ENCODE measurements at regions not wholly inside any gene's neighbourhood (a gene's known extent, or its start where the extent isn't known, plus 50 kb on each side); places are given as distances from the start of the nearest gene placed in this dataset.
"Not testable (repeated sequence)": the region's sequence is repeated elsewhere in the genome, so short reads cannot be mapped to it uniquely, and the experiment has no call there.

DNA sequence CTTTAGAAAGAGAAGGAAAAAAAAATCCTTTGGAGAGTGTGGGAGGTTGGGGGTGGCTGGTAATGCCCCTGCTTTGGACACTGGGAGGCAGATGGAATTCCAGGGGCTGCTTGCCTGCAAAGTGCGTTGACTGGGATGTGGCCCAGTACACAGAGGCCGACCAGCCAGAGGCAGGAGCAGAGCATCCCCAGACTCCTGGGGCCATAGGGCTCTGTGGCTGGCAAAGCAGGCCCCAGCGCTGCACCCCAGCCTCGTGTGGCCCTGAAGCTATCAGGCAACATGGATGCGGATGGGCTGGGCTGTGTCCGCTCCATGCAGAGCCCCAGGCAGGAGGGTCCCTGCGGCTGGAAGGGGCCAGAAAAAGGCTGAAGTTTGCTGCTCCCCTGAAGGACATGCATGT is 361.6 kb upstream of the FZD8 start:
- intact Hi-C loops (cut with micrococcal nuclease), result no loop called here

DNA sequence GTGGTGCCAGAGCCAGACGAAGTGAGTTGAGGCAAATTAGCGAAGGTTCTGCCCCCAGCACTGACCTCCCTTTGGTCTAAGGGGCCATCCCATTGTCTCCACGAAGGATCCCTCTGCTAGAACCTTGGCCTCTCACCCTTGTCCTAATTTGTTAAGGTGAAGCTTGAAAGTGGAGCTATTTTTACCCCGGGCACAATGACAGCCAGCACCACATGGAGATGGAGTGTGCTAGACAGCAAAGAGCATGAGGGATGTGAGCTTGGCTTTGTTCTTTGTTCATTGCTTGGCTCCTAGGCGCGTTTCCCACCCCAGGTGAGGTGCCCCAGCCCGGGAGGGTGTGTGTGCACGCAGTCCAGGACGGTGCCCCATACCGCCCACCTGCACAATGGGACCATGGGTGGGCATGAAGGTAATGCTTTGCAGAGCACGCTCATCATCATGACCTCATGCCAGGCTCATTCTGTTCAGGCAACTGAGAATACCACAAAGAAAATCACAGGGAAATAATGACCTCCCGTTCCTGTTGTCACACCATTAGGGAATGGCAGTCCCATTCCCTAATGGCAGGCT is 361.0 kb upstream of the FZD8 start:
- intact Hi-C loops (cut with micrococcal nuclease), result no loop called here

DNA sequence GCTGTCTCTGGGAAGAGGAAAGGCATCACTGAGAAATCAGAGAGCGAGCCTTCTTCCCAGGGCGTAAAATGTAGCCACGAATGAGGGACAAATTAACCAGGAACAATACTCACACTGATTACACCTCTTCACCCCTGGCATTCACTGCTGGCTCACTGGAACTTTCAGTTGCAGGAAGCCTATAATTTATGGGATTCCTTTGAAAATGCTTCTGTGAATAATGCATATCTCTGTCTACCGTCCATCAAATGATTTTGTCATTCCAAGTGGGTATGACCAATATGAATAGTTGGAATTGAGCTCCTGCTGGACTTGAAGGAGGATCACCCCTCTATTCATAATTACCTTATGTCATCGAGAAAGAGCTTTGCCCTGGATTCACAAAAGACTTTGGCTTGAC is 360.3 kb upstream of the FZD8 start:
- intact Hi-C loops (cut with micrococcal nuclease), result no loop called here

DNA sequence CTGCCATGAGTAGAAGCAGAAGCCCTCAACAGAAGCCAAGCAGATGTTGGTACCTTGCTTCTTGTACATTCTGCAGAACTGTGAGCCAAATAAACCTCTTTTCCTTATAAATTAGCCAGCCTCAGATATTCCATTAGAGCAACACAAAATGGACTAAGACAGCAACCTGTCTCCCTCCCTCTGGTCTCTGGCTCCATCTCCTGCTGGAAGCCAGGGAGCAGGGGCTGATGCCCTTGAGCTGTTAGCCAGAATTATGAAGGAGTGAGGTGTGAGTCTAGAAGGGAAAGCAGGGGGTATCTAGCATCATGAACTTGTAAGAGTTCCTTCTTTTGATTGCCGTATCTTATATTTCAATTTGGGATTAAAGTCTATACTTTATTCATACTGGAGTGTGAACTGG is 358.7 kb upstream of the FZD8 start:
- intact Hi-C loops (cut with micrococcal nuclease), result not testable (repeated sequence)

DNA sequence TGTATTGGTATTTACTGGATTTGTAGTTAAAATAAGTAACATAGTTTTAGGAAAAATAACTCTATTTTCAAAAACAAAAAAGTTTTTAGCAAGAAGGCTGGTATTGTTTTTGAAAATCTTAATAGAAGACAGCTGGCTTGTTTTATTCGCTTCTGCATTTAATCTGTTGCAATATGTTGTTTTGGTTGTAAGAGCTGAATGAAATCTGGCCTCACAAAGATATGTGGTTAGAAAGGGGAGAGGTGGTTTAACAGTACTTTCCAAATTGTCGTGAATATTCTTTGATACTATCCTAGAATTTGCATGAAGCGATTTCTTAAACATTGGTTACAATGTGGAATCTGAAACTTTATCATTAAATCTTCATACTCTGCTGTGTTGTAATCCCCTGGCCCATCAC is 355.9 kb upstream of the FZD8 start:
- intact Hi-C loops (cut with micrococcal nuclease), result no loop called here

DNA sequence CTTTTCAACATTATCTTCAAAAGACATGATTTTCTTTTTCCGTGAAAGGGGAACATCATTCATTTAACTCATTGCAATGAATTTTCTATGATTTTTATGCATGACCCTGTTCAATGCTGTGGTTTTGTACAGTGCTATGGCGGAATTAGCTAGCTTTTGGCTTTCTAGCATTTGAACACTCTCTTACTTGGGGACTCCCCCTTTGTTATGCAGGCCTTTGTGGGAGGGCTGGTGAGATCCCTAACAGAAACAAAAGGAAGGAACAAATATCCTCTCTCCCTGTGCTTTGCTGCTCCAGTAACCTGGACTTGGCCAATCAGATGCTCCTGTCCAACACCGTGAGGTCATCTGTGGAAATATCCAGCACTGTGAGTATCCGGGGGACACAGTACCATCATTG is 353.4 kb upstream of the FZD8 start:
- intact Hi-C loops (cut with micrococcal nuclease), result no loop called here

DNA sequence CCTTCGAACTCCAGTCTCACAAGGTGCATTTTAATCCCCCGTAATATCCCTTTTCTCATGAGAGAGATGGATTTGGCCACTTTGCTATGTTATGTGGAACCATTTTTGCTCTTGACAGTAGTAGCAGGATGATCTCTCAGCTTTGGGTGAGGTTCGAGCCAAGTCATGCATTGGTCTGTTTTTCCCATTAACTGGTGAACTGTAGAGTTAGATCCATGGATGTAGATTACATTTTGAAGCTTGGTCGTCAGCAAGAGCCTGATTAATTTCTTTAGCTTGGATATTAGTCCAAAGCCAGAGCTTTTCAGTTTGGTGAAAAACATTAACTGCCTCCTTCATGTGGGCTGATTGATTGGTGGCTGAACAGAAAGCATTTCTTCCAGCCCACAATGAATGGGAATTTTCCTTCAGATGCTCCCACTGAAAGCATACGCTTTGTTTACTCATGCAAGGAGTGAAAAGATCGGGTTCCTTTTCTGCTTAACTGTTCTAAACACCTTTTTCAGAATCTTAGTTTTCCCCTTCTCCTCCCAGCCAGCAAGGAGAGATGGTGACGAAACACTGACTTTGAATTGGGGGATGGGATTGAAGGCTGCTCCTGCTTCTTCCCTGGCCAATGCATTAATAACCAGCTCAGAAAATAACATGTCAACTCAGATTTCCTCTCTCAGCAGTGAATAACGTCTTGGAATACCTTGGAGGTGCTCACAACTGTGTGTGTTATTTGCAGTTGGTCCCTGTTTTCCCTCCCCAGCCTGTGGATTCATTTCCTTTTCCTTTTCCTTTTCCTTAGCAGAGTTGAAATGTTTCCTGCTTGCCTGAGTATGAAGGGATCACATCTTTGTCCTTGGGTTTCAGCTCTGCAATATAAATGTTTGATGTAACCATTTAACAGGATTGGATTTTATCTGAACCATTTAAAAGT is 351.8 kb upstream of the FZD8 start:
- intact Hi-C loops (cut with micrococcal nuclease), result no loop called here

DNA sequence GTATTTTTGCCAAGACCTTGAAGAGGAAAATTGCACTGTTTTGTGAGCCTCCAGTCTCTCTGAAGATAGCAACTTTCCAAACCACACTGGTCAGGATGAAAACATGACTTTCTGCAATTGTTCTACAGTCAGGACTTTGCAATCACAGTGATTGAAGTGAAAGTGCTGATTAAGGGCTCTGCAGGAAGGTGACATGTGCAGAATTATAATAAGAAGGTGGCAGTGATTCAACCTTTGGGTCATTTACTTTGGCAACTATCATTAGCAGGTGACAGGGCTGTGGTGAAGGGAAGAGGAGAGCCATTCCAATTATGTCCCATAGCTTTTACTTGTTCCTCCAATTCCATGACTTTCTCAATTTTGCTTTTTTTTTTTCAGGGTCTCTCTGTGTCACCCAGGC is 350.0 kb upstream of the FZD8 start:
- intact Hi-C loops (cut with micrococcal nuclease), result no loop called here

DNA sequence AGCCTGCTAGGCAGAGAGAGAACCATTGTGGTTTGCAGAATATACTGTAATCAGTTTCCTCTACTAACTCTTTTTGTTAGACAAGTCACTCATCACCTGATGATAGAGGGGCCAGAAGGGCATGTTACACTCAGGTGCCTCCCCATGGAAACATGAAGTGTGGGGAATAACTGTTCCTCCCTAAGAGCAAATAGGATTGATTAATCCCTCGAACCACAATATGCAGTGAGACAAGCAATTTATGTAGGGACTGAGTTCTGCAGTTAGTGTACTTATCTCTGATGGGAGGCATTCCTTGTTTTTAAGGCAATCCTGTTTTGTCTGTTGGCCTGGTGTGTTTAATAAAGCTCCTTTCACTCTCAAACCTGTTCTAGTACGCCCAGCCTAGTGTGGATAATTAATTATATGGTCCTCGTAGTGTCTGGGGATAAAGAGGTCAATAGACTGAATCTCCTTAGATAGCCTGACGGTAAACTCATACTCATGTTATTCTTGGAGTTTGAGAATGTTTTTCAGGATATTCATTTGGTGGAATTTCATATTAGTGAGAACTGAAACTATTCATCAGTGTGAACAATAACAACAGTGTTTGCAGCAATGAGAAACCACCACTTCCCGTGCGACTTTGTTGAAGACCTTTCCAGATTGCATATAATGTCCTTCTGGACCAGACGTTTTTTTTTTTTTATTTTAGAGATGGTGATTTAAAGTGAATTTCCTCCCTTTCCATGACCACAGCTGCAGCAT is 344.8 kb upstream of the FZD8 start:
- intact Hi-C loops (cut with micrococcal nuclease), result no loop called here

DNA sequence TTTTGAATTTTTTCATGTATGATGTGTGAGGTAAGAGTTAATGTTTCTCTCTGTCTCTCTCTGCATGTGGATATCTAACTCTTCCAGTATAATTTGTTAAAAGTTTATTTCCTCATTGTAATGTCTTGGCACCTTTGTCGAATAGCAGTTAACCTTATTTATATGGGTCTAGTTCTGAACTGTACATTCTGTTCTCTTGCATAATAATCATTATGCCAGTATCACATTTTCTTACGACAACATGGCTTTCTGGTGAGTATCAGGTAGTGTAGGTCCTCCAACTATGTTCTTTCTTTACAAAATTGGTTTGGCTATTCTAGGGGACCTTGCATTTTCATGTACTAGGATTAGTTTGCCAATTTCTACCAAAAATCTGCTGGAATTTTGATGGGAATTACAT is 337.0 kb upstream of the FZD8 start:
- intact Hi-C loops (cut with micrococcal nuclease), result no loop called here

DNA sequence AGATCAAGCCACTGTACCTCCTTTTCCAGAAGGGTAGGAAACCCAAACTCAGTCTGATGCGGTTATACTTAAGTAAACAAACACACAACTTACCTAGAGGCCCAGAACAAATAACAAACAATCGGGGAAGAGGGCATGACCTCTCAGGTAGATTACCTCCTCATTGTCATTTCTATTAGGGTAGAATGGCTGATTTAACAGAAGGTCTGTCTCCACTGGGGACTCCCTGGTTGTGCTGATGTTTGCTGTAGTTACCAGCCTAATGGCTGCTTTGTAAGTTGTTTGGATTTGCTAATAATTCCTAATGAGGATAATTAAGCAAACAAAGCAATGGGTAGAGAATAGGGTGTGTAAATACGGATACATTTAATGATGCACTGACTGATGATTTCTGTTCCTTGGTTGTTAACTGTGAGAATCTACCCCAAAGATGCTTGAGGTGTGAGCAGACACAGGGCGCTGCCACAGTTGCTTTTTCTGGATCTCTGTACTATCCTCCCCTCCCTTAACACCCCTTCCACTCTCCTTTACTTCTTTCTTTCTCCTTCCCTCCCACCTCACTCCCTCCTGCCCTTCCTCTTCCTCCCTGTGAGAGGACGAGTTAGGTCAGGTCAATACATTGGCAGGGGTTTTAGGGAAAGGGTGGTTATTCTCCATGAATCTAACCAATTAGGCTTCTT is 332.0 kb upstream of the FZD8 start:
- intact Hi-C loops (cut with micrococcal nuclease), result not testable (repeated sequence)

DNA sequence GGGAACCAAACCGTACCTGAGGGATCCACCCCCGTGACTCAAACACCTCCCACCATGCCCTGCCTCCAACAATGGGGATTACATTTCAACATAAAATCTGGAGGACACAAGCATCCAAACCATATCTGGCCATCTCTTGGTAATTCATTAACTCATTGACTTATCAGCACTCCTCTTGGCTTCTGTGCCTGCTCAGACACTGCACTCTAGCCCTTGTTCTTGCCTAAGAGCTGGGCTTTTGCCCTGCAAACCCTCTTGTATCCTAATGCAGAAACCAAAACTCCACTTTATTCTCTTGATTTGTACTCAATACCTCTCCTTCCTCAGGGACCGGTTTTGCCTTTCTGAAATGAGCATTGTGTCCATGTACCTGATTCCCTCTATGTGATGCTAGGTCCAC is 330.2 kb upstream of the FZD8 start:
- intact Hi-C loops (cut with micrococcal nuclease), result no loop called here

DNA sequence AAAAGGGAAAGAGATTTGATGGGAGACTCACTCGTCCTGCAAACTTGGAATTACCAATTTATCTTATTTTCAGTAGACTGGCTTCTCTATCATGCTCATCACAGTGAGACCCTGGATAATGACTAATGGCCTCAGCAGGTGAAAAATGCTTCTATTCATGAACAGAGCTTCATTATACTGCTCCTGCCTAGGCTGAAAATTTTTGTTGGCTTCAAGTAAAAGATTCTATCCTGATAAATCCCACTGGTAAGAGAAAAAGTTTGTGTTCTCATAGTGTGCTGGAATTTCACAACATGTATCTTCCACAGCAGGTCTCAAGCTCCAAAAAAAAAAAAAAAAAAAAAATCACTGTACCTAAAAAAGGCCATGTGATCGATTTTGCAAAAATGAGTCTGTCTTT is 329.3 kb upstream of the FZD8 start:
- intact Hi-C loops (cut with micrococcal nuclease), result no loop called here

DNA sequence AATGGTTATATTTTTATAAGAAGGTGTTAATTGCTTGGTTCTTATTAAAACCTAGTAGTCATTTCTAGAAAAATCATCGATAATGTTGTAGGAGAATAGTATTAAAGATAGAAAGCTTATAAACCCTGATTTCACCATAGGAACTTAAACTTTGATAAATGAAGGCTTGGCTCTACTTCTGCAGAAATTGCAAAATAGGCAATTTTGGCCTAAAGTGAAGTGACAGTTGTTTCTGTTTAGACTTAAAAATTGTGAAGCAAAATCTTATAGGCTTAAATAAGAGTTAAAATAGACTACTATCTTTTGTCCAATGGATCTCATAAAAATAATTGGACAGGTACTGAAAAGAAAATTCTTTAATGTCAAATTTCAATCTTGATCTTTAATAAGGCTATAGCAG is 321.6 kb upstream of the FZD8 start:
- intact Hi-C loops (cut with micrococcal nuclease), result no loop called here

DNA sequence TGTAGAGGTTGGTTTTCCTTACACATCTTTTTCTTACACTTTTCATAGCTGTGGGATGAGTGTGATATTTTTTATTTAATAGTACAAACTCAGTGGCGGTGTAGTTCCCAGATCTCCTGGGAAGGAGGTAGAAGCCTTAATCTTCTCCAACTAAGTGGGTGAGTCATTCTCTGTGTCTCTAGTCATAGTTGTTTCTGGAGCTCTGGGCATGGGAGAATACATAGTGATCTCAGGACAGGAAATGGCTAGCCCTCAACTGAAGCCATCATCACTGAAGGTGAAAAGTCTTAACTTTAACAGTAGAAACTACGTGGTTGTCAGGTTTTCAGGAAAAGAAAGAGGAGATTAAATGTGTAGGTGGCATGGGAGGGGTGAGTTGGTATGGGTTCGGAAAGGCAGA is 319.4 kb upstream of the FZD8 start:
- intact Hi-C loops (cut with micrococcal nuclease), result no loop called here

DNA sequence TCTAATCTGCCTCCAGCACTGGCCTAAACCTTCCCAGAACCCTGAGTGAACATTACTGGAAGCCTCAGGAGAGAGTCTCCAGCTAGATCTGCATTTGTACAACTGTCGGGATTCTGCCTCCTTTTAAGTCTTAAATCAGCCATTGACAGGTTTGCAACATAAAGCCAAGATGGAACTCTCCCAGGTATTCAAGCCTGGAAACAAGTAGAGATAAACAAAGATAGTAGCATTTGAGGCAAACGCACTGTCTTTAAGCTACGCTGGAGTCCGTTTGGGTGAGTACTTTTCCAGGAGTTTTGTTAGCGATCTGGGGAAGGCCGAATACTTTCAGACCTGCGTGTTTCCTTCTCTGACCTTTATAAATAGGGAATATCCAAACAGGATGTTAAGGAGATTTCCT is 317.2 kb upstream of the FZD8 start:
- intact Hi-C loops (cut with micrococcal nuclease), result no loop called here

DNA sequence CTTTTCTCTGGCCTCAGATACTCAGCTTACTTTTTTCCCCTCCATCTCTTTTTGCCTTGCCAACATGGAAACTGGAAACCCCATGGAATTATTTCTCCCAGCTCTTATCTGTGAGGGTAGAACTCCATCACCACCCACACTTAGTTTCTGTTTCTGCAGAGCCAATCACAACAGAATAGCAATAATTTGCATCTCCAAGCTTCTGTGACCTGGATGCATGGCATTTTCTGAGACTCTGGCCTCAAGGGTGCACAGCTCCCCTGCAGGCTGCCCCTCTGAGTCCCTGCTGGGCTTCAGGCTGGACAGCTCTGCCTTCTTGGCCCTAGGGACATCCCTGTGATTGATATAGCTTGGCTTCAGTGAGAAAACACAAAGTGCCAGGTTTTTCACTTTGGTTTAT is 316.5 kb upstream of the FZD8 start:
- intact Hi-C loops (cut with micrococcal nuclease), result not testable (repeated sequence)

DNA sequence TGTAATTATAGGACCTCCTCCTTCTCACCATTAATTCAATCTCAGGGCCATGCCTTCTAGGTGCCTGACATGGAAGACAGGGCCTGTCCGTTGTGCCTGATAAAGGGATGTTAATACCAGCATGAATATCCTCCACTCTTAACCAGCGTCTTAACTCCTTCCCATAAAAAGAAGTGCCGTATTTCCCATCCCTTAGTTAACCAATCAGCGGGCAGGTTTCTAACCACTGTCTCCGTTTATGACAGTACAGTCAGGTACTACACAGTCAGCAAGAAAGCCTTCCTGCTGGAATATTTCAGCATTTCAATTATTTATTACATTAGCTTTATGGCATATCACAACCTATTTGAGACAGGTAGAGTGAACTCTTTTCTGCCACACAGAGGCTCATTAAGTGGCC is 308.6 kb upstream of the FZD8 start:
- intact Hi-C loops (cut with micrococcal nuclease), result no loop called here

DNA sequence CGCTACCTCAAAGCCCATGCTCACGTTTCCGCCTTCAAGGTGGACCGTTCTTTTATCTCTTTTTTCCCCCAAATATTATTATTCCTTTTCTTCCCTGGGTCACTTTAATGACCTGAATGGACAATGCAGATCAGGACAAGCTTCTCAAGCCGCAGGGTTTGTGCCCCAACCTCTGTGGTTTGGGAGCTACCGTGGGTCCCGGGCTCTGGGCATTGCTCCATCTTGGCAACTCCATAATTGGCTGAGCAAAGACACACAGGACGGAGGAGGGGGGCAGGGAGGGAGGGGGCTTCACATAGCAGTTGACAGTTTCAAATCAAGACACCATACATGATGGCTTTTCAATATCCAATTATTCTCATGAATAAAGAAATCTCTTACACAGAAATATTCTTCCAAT is 308.1 kb upstream of the FZD8 start:
- intact Hi-C loops (cut with micrococcal nuclease), result no loop called here

DNA sequence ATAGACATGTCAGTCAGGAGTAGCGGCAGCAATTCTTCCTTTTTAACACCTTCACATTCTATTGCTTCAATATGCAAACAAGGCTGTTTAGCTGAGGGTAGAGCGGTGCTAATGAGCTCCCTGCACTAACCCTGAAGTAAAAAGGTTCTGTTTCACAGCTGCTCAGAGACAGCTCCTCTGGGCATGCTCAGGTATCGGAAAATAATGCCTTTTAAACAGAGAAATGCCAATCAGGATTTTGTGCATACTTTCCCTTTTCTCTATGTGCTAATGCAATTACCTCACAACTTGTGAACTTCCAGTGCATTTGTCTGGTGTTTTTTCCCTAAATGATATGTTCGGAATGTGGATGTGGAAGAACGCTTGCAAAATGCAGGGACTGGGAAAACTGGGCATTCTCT is 307.7 kb upstream of the FZD8 start:
- intact Hi-C loops (cut with micrococcal nuclease), result no loop called here

DNA sequence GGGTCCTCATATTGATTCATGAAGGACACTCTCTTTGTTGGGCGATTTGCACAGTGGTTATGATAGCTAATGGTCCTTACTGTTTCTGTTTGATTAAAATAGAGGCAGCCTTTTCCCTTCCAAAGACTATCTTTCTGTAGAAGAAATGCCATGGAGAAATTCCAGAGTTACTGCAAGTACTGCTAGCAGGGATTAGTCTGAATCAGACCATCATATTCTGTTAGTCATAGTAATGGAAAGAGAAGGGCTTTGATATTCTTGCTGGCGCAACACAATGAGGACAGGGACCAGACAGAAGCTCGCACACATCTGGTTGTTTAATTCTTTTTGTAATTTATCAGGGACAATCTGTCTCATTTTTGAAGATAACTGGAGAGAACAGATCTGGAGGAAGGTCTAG is 304.5 kb upstream of the FZD8 start:
- intact Hi-C loops (cut with micrococcal nuclease), result no loop called here

DNA sequence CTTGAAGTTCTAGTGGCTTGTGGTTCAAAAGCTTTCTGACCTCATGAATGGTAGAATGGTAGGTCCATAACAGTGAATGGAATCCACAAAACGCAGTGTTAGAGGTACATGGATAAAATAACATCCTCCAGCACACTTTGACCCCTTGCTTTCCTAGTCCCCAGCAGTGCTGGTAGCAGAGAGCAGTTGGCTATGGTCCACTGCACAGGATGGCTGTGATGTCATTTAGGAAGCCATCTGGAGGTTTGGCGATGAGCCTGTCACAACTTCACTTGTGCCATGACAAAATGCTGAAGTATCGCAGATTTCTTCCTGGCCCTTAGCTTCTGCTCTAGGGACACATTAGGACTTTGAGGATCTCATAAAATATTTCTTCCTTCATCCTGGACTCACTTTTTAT is 300.0 kb upstream of the FZD8 start:
- intact Hi-C loops (cut with micrococcal nuclease), result no loop called here

All from T-helper 1 cell treated with Interleukin-12 subunit alpha and Interleukin-12 subunit beta and Interleukin-4 antibody, amounts not matched to agents 30 ng/mL and 1 ng/mL, for 36 hours (primary cell).